DND-41 (cell line): ENCODE measurements at regions not wholly inside any gene's neighbourhood (a gene's known extent, or its start where the extent isn't known, plus 50 kb on each side); places are given as distances from the start of the nearest gene placed in this dataset.
"Not testable (repeated sequence)": the region's sequence is repeated elsewhere in the genome, so short reads cannot be mapped to it uniquely, and the experiment has no call there.

Experiments used
- ATAC-seq: fragments of 200-7000 bp; cut with Tn5 transposase; 3 replicates; pipeline ENCODE4 v1.9.1; 2021; ENCODE audit warnings: low read depth; ENCODE audit not compliant: insufficient read depth
- DNase-seq: peaks from one replicate; pipeline ENCODE4 v3.0.0-alpha.2; 2020
- H2AFZ ChIP-seq: 2 replicates; pipeline ENCODE4 v1.6.0; 2012; ENCODE audit warnings: low read depth, low read length
- H3K27ac ChIP-seq: 2 replicates; pipeline ENCODE4 v1.5.1; 2012; ENCODE audit warnings: low read length, inconsistent platforms
- H3K27me3 ChIP-seq: fragments of 200-600 bp; sonication (generic); 2 replicates; pipeline ENCODE4 v1.6.0; 2012; ENCODE audit warnings: low read length, mild to moderate bottlenecking, inconsistent platforms; ENCODE audit not compliant: insufficient read depth, poor library complexity
- H3K36me3 ChIP-seq: 2 replicates; pipeline ENCODE4 v1.5.1; 2012; ENCODE audit warnings: low read length, inconsistent platforms; ENCODE audit not compliant: insufficient read depth
- H3K4me1 ChIP-seq: 2 replicates; pipeline ENCODE4 v1.5.1; 2012; ENCODE audit warnings: mild to moderate bottlenecking, low read length; ENCODE audit not compliant: insufficient read depth
- H3K4me2 ChIP-seq: 2 replicates; pipeline ENCODE4 v1.6.0; 2012; ENCODE audit warnings: mild to moderate bottlenecking, moderate library complexity, low read length, inconsistent platforms; ENCODE audit not compliant: insufficient read depth
- H3K4me3 ChIP-seq, 2 experiments: fragments of 200-600 bp in 1 of 2; shearing (Covaris generic) in 1 of 2; 2 replicates each; pipeline ENCODE4 v1.5.1; 2012 to 2016; ENCODE audit warnings: inconsistent platforms in 2 of 2, low read length in 2 of 2, mild to moderate bottlenecking in 2 of 2, low read depth in 1 of 2, moderate library complexity in 1 of 2
- H3K79me2 ChIP-seq: 2 replicates; pipeline ENCODE4 v1.6.0; 2012; ENCODE audit warnings: low read length, inconsistent platforms; ENCODE audit not compliant: insufficient read depth
- H3K9ac ChIP-seq: 2 replicates; pipeline ENCODE4 v1.6.0; 2012; ENCODE audit warnings: low read depth, mild to moderate bottlenecking, inconsistent platforms, low read length, moderate library complexity
- H3K9me3 ChIP-seq: 2 replicates; pipeline ENCODE4 v1.5.1; 2012; ENCODE audit warnings: low read length, moderate library complexity, mild to moderate bottlenecking, inconsistent platforms; ENCODE audit not compliant: insufficient read depth, severe bottlenecking
- H4K20me1 ChIP-seq: 2 replicates; pipeline ENCODE4 v1.6.0; 2012; ENCODE audit warnings: low read length; ENCODE audit not compliant: insufficient read depth
- EZH2 ChIP-seq: IDR thresholded peaks from 3 replicates; pipeline ENCODE4 v1.6.1; 2012; ENCODE audit warnings: borderline replicate concordance, low read depth, mild to moderate bottlenecking, moderate library complexity, low read length, inconsistent platforms; ENCODE audit not compliant: severe bottlenecking
- TF ChIP-seq, protein P1 (sequence below): IDR thresholded peaks from 2 replicates; pipeline ENCODE4 v1.5.1; 2012; ENCODE audit warnings: borderline replicate concordance, low read length, moderate library complexity, mild to moderate bottlenecking; ENCODE audit not compliant: poor library complexity, severe bottlenecking; ENCODE audit errors: extremely low read depth

DNA sequence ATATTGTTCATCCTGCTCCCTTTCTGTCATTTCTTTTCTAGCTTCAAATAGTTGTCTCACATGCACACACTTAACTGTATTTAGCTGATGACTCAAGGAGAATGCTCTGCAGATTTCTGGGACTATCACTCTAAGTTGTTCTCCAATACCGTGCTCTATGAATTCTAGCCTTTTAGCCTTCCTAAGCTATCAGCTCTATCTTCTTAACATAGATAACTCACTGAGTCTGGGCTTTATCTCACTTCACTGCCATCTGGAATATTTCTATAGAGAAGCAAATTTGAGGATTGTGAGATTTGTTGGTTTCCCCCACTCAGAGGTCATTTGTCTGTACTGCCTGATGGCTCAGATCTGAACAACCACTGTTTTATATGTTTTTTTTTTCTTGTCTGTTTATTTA, 369.7 kb downstream of the TUSC1 start:
- no peak overlapping the region for H3K4me2 ChIP-seq
- TF ChIP-seq EZH2: no peak
- TF ChIP-seq, protein P1, sequence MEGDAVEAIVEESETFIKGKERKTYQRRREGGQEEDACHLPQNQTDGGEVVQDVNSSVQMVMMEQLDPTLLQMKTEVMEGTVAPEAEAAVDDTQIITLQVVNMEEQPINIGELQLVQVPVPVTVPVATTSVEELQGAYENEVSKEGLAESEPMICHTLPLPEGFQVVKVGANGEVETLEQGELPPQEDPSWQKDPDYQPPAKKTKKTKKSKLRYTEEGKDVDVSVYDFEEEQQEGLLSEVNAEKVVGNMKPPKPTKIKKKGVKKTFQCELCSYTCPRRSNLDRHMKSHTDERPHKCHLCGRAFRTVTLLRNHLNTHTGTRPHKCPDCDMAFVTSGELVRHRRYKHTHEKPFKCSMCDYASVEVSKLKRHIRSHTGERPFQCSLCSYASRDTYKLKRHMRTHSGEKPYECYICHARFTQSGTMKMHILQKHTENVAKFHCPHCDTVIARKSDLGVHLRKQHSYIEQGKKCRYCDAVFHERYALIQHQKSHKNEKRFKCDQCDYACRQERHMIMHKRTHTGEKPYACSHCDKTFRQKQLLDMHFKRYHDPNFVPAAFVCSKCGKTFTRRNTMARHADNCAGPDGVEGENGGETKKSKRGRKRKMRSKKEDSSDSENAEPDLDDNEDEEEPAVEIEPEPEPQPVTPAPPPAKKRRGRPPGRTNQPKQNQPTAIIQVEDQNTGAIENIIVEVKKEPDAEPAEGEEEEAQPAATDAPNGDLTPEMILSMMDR: no peak
- H2AFZ ChIP-seq: no peak overlapping the region
- no peaks in the 10 kb centered on the region for H3K36me3 ChIP-seq
- H3K79me2 ChIP-seq: no peaks in the 10 kb centered on the region
- ATAC-seq: no peak
- H3K9ac ChIP-seq: no peak overlapping the region
- H3K27ac ChIP-seq: no peak overlapping the region
- no peaks in the 10 kb centered on the region for H3K4me1 ChIP-seq
- H3K9me3 ChIP-seq: no peaks in the 10 kb centered on the region
- DNase-seq: no peak
- no peaks in the 10 kb centered on the region for H3K27me3 ChIP-seq
- no peaks in the 10 kb centered on the region for H4K20me1 ChIP-seq
- H3K4me3 ChIP-seq: no peak overlapping the region

DNA sequence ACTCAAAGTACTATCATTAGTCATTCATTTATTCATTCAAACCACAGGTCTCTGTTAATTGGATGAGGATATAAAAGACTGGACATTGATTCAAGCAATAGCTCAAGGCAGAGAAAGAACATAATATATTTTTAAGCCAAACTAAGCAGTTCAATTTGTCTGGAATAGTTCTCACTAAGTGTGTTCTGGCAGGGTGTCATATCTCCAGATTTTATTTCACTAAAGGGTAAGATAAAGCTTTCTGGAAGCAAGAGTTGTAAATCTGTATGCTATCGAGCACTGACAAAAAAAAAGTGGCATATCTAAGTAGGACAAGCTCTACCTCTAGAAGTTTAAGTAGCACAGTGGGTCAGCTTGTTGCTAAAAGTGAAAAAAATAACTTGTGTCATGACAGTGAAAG, 375.6 kb downstream of the TUSC1 start:
- H3K9ac ChIP-seq: no peak overlapping the region
- no peak overlapping the region for H3K4me2 ChIP-seq
- no peak for TF ChIP-seq EZH2
- TF ChIP-seq, protein P1: no peak

DNA sequence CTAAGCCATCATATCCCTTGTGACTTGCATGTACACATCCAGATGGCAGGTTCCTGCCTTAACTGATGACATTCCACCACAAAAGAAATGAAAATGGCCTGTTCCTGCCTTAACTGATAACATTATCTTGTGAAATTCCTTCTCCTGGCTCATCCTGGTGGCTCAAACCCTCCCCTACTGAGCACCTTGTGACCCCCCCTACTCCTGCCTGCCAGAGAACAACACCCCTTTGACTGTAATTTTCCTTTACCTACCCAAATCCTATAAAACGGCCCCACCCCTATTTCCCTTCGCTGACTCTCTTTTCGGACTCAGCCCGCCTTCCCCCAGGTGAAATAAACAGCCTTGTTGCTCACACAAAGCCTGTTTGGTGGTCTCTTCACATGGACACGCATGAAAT, 390.0 kb downstream of the TUSC1 start:
- not testable (repeated sequence) for H3K36me3 ChIP-seq, H3K27ac ChIP-seq, H3K9ac ChIP-seq, H4K20me1 ChIP-seq, H3K27me3 ChIP-seq, H3K4me1 ChIP-seq, H2AFZ ChIP-seq, ATAC-seq, H3K9me3 ChIP-seq, H3K4me3 ChIP-seq, H3K4me2 ChIP-seq, H3K79me2 ChIP-seq, DNase-seq

More for the DNA sequence above, 375.6 kb downstream of the TUSC1 start:
- H4K20me1 ChIP-seq: no peaks in the 10 kb centered on the region
- DNase-seq: no peak
- no peak for ATAC-seq
- no peak overlapping the region for H3K27ac ChIP-seq
- no peak overlapping the region for H3K4me3 ChIP-seq
- H3K27me3 ChIP-seq: no peaks in the 10 kb centered on the region
- no peaks in the 10 kb centered on the region for H3K4me1 ChIP-seq
- no peaks in the 10 kb centered on the region for H3K9me3 ChIP-seq
- no peak overlapping the region for H2AFZ ChIP-seq
- H3K79me2 ChIP-seq: no peaks in the 10 kb centered on the region
- no peaks in the 10 kb centered on the region for H3K36me3 ChIP-seq

DNA sequence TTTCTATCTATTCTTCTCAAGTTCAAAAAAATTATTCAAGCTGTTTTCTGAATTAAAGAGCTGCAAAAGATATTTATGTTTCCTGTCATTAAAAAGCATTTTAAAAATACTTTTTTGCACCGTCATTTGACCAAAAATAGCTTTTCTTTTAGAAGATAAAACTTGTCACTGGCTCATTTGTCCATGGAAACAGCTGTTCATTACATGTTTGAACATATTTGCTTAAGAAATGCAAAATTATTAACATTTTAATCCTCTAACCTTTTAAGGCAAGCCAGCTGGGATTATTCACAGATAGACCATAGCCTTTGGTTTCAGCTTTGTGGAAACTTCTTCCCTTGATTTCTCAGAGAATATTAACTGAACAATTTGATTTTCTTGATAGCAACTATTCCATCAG, 393.9 kb downstream of the TUSC1 start:
- Histone ChIP-seq H3K9me3 (no peaks in the 10 kb centered on the region), H3K79me2 (no peaks in the 10 kb centered on the region), H3K27me3 (no peaks in the 10 kb centered on the region), H2AFZ (no peak overlapping the region), H3K27ac (no peak overlapping the region), H3K4me1 (no peaks in the 10 kb centered on the region), H4K20me1 (no peaks in the 10 kb centered on the region), H3K4me2 (no peak overlapping the region), H3K4me3 (no peak overlapping the region), H3K36me3 (no peaks in the 10 kb centered on the region), H3K9ac (no peak overlapping the region)
- TF ChIP-seq, protein P1: no peak
- TF ChIP-seq EZH2: no peak
- ATAC-seq: no peak
- DNase-seq: no peak
